MM.1S (cell line): ENCODE measurements at regions not wholly inside any gene's neighbourhood (a gene's known extent, or its start where the extent isn't known, plus 50 kb on each side); places are given as distances from the start of the nearest gene placed in this dataset.

Experiments
- DNase-seq: peaks from one replicate; pipeline ENCODE4 v3.0.0-alpha.2; 2015
- H2AFZ ChIP-seq: fragments of 300-600 bp; sonication (generic); 2 replicates; pipeline ENCODE4 v1.6.0; 2016; ENCODE audit warnings: antibody characterized with exemption, low read length
- H3F3A ChIP-seq: fragments of 300-600 bp; sonication (generic); 2 replicates; pipeline ENCODE4 v1.6.1; 2016; ENCODE audit warnings: mild to moderate bottlenecking, antibody characterized with exemption, low read length, moderate library complexity, mixed read lengths; ENCODE audit not compliant: insufficient read depth
- H3K27ac ChIP-seq: fragments of 300-600 bp; sonication (generic); 2 replicates; pipeline ENCODE4 v1.5.1; 2016; ENCODE audit warnings: mild to moderate bottlenecking, low read length
- H3K27me3 ChIP-seq: fragments of 300-600 bp; sonication (generic); replicated peaks from 2 replicates; pipeline ENCODE4 v1.6.0; 2016; ENCODE audit warnings: low read length; ENCODE audit not compliant: insufficient read depth
- H3K36me3 ChIP-seq: fragments of 300-600 bp; sonication (generic); replicated peaks from 2 replicates; pipeline ENCODE4 v1.6.1; 2016; ENCODE audit warnings: mild to moderate bottlenecking, low read length, mixed read lengths; ENCODE audit not compliant: insufficient read depth
- H3K4me1 ChIP-seq: fragments of 300-600 bp; sonication (generic); 2 replicates; pipeline ENCODE4 v1.6.1; 2016; ENCODE audit warnings: low read length, mixed read lengths
- H3K4me2 ChIP-seq: fragments of 300-600 bp; sonication (generic); 2 replicates; pipeline ENCODE4 v1.6.0; 2016; ENCODE audit warnings: low read depth, low read length
- H3K4me3 ChIP-seq: fragments of 300-600 bp; sonication (generic); 2 replicates; pipeline ENCODE4 v1.5.1; 2016; ENCODE audit warnings: low read length, mixed read lengths
- H3K79me2 ChIP-seq: fragments of 300-600 bp; sonication (generic); 2 replicates; pipeline ENCODE4 v1.6.1; 2016; ENCODE audit warnings: mixed run types, low read length, mixed read lengths
- H3K9ac ChIP-seq: fragments of 300-600 bp; sonication (generic); 2 replicates; pipeline ENCODE4 v1.6.1; 2016; ENCODE audit warnings: low read length, mixed read lengths
- H3K9me2 ChIP-seq: fragments of 300-600 bp; sonication (generic); replicated peaks from 2 replicates; pipeline ENCODE4 v1.6.1; 2016; ENCODE audit warnings: mild to moderate bottlenecking, low read length, mixed read lengths; ENCODE audit not compliant: insufficient read depth
- H3K9me3 ChIP-seq: fragments of 300-600 bp; sonication (generic); replicated peaks from 2 replicates; pipeline ENCODE4 v1.6.1; 2016; ENCODE audit warnings: mild to moderate bottlenecking, low read length, mixed read lengths; ENCODE audit not compliant: insufficient read depth
- H4K20me1 ChIP-seq: fragments of 300-600 bp; sonication (generic); 2 replicates; pipeline ENCODE4 v1.6.1; 2016; ENCODE audit warnings: mild to moderate bottlenecking, low read length, moderate library complexity, mixed read lengths; ENCODE audit not compliant: insufficient read depth
- EZH2 ChIP-seq: fragments of 300-600 bp; sonication (generic); optimal IDR thresholded peaks from 2 replicates; pipeline ENCODE3; 2017; ENCODE audit warnings: low read depth, mild to moderate bottlenecking, antibody characterized with exemption, low read length, mixed read lengths
- EZH2phosphoT487 ChIP-seq: fragments of 300-600 bp; sonication (generic); IDR thresholded peaks from 2 replicates; pipeline ENCODE4 v1.6.1; 2018; ENCODE audit warnings: antibody characterized with exemption, low read length
- TF ChIP-seq, protein P1 (sequence below): fragments of 300-600 bp; sonication (generic); IDR thresholded peaks from 2 replicates; pipeline ENCODE4 v1.5.1; 2016; ENCODE audit warnings: antibody characterized with exemption, low read length, mixed read lengths

DNA sequence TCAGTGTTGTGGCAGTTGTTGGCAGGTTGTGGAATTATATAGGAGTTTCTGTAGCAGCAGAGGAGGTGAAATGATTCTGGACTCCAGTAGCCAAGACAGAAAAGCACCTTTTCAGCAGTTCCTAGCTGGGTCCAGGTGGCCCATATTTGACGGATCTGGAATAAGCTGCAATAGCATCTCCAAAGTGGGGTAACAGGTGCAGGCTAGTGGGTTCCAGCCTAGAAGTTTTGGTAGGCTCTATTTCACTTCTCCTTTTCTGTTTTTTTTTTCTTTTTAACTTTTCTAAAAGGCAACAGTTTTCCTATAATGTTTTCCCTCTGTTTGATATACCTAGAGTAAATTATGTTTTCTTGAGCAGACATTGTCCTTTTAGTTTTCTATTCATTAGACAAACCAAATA is 392.5 kb downstream of the C4orf33 start:
- H3K4me3 ChIP-seq: no peak overlapping the region
- H3K9me2 ChIP-seq: no peaks in the 10 kb centered on the region
- no peaks in the 10 kb centered on the region for H3K9me3 ChIP-seq
- no peak overlapping the region for H3K4me2 ChIP-seq
- no peak overlapping the region for H2AFZ ChIP-seq
- TF ChIP-seq, protein P1, sequence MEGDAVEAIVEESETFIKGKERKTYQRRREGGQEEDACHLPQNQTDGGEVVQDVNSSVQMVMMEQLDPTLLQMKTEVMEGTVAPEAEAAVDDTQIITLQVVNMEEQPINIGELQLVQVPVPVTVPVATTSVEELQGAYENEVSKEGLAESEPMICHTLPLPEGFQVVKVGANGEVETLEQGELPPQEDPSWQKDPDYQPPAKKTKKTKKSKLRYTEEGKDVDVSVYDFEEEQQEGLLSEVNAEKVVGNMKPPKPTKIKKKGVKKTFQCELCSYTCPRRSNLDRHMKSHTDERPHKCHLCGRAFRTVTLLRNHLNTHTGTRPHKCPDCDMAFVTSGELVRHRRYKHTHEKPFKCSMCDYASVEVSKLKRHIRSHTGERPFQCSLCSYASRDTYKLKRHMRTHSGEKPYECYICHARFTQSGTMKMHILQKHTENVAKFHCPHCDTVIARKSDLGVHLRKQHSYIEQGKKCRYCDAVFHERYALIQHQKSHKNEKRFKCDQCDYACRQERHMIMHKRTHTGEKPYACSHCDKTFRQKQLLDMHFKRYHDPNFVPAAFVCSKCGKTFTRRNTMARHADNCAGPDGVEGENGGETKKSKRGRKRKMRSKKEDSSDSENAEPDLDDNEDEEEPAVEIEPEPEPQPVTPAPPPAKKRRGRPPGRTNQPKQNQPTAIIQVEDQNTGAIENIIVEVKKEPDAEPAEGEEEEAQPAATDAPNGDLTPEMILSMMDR: no peak
- H3F3A ChIP-seq: no peaks in the 10 kb centered on the region
- no peaks in the 10 kb centered on the region for H3K4me1 ChIP-seq
- H3K27ac ChIP-seq: no peak overlapping the region
- H3K9ac ChIP-seq: no peak overlapping the region
- H3K27me3 ChIP-seq: no peaks in the 10 kb centered on the region
- H3K79me2 ChIP-seq: no peaks in the 10 kb centered on the region
- DNase-seq: no peak
- no peaks in the 10 kb centered on the region for H3K36me3 ChIP-seq
- no peaks in the 10 kb centered on the region for H4K20me1 ChIP-seq

- no peaks in the 10 kb centered on the region for H3F3A ChIP-seq
- no peak for DNase-seq
- H2AFZ ChIP-seq: no peak overlapping the region
- H3K36me3 ChIP-seq: no peaks in the 10 kb centered on the region
- no peaks in the 10 kb centered on the region for H3K4me1 ChIP-seq
- H3K9me2 ChIP-seq: no peaks in the 10 kb centered on the region
- no peak overlapping the region for H3K9ac ChIP-seq
- H3K79me2 ChIP-seq: no peaks in the 10 kb centered on the region
- no peak overlapping the region for H3K27ac ChIP-seq
- no peak overlapping the region for H3K4me2 ChIP-seq
- H4K20me1 ChIP-seq: no peaks in the 10 kb centered on the region
- no peak for TF ChIP-seq EZH2
- TF ChIP-seq, protein P1: no peak
- no peak for TF ChIP-seq EZH2phosphoT487
- H3K27me3 ChIP-seq: no peaks in the 10 kb centered on the region
- H3K4me3 ChIP-seq: no peak overlapping the region
- H3K9me3 ChIP-seq: no peaks in the 10 kb centered on the region
Observed at GRCh38 chr4:129490516-129490915, 394.6 kb downstream of the C4orf33 start.

- H3K9me2 ChIP-seq: no peaks in the 10 kb centered on the region
Observed at GRCh38 chr4:129498626-129499025, 402.7 kb downstream of the C4orf33 start.

More at GRCh38 chr4:129498626-129499025, 402.7 kb downstream of the C4orf33 start:
- Histone ChIP-seq H3K4me3 (no peak overlapping the region), H3K4me2 (no peak overlapping the region), H3K27ac (no peak overlapping the region), H3F3A (no peaks in the 10 kb centered on the region), H3K79me2 (no peaks in the 10 kb centered on the region), H3K9ac (no peak overlapping the region), H2AFZ (no peak overlapping the region), H4K20me1 (no peaks in the 10 kb centered on the region), H3K4me1 (no peaks in the 10 kb centered on the region), H3K27me3 (no peaks in the 10 kb centered on the region), H3K36me3 (no peaks in the 10 kb centered on the region), H3K9me3 (no peaks in the 10 kb centered on the region)
- no peak for DNase-seq
- TF ChIP-seq EZH2phosphoT487: no peak
- no peak for TF ChIP-seq EZH2
- TF ChIP-seq, protein P1: no peak
